H9 (cell line): ENCODE measurements at regions not wholly inside any gene's neighbourhood (a gene's known extent, or its start where the extent isn't known, plus 50 kb on each side); places are given as distances from the start of the nearest gene placed in this dataset.

Experiments
- DNase-seq: peaks from one replicate; pipeline ENCODE4 v3.0.0-alpha.2; 2017
- H2AFZ ChIP-seq: one replicate; pipeline ENCODE4 v1.6.1; 2013; ENCODE audit warnings: mild to moderate bottlenecking, low read length, control low read depth, moderate library complexity
- H2AK5ac ChIP-seq: 2 replicates; pipeline ENCODE4 v1.6.1; 2013; ENCODE audit warnings: low read length, control low read depth, mixed read lengths; ENCODE audit not compliant: insufficient read length
- H2BK120ac ChIP-seq: one replicate; pipeline ENCODE4 v1.6.1; 2013; ENCODE audit warnings: low read depth, mild to moderate bottlenecking, low read length, control low read depth, inconsistent platforms; ENCODE audit not compliant: poor library complexity, severe bottlenecking
- H2BK12ac ChIP-seq: 2 replicates; pipeline ENCODE4 v1.6.1; 2013; ENCODE audit warnings: low read length, control low read depth, mixed read lengths, low read depth; ENCODE audit not compliant: insufficient read length
- H2BK15ac ChIP-seq: 2 replicates; pipeline ENCODE4 v1.6.1; 2013; ENCODE audit warnings: low read depth, low read length, control low read depth
- H2BK20ac ChIP-seq: one replicate; pipeline ENCODE4 v1.6.1; 2013; ENCODE audit warnings: low read depth, mild to moderate bottlenecking, low read length, control low read depth, inconsistent platforms; ENCODE audit not compliant: poor library complexity, severe bottlenecking
- H2BK5ac ChIP-seq: 2 replicates; pipeline ENCODE4 v1.6.1; 2013; ENCODE audit warnings: low read length, control low read depth, mixed read lengths; ENCODE audit not compliant: insufficient read length
- H3K14ac ChIP-seq: 2 replicates; pipeline ENCODE4 v1.6.1; 2013; ENCODE audit warnings: low read length, control low read depth; ENCODE audit not compliant: insufficient read depth
- H3K18ac ChIP-seq: 2 replicates; pipeline ENCODE4 v1.6.1; 2013; ENCODE audit warnings: low read depth, mild to moderate bottlenecking, mixed read lengths, low read length, control low read depth; ENCODE audit not compliant: insufficient read length
- H3K23ac ChIP-seq: 2 replicates; pipeline ENCODE4 v1.6.1; 2013; ENCODE audit warnings: low read length, control low read depth, mixed read lengths, low read depth; ENCODE audit not compliant: insufficient read length
- H3K23me2 ChIP-seq: 2 replicates; pipeline ENCODE4 v1.6.1; 2013; ENCODE audit warnings: low read depth, mild to moderate bottlenecking, mixed read lengths, low read length, control low read depth; ENCODE audit not compliant: insufficient read length, poor library complexity, severe bottlenecking
- H3K27ac ChIP-seq: 2 replicates; pipeline ENCODE4 v1.5.1; 2013; ENCODE audit warnings: low read length, control low read depth, mixed read lengths, low read depth; ENCODE audit not compliant: insufficient read length
- H3K27me3 ChIP-seq: 2 replicates; pipeline ENCODE4 v1.6.1; 2013; ENCODE audit warnings: low read length, control low read depth, inconsistent platforms; ENCODE audit not compliant: insufficient read depth
- H3K4ac ChIP-seq: 2 replicates; pipeline ENCODE4 v1.6.1; 2013; ENCODE audit warnings: low read depth, mild to moderate bottlenecking, control low read depth, inconsistent platforms, low read length, moderate library complexity
- H3K4me1 ChIP-seq: 2 replicates; pipeline ENCODE4 v1.6.1; 2013; ENCODE audit warnings: low read length, control low read depth, inconsistent platforms; ENCODE audit not compliant: insufficient read depth
- H3K4me2 ChIP-seq: 2 replicates; pipeline ENCODE4 v1.6.1; 2013; ENCODE audit warnings: low read length, control low read depth, mixed read lengths; ENCODE audit not compliant: insufficient read length, insufficient read depth
- H3K56ac ChIP-seq: 2 replicates; pipeline ENCODE4 v1.6.1; 2013; ENCODE audit warnings: low read depth, mild to moderate bottlenecking, mixed read lengths, low read length, control low read depth; ENCODE audit not compliant: insufficient read length
- H3K79me1 ChIP-seq: 2 replicates; pipeline ENCODE4 v1.6.1; 2013; ENCODE audit warnings: low read depth, mild to moderate bottlenecking, moderate library complexity, low read length, control low read depth, inconsistent platforms; ENCODE audit not compliant: insufficient read depth, poor library complexity, severe bottlenecking
- H3K79me2 ChIP-seq: 2 replicates; pipeline ENCODE4 v1.6.1; 2013; ENCODE audit warnings: low read length, control low read depth, inconsistent platforms; ENCODE audit not compliant: insufficient read depth
- H3K9ac ChIP-seq: 2 replicates; pipeline ENCODE4 v1.6.1; 2013; ENCODE audit warnings: low read length, control low read depth, mixed read lengths; ENCODE audit not compliant: insufficient read length; ENCODE audit errors: extremely low read depth
- H3K9me3 ChIP-seq: one replicate; pipeline ENCODE4 v1.6.1; 2013; ENCODE audit warnings: low read depth, low read length, inconsistent platforms; ENCODE audit not compliant: control insufficient read depth
- H3T11ph ChIP-seq: one replicate; pipeline ENCODE4 v1.6.1; 2013; ENCODE audit warnings: mild to moderate bottlenecking, low read length, control low read depth, inconsistent platforms
- H4K20me1 ChIP-seq: one replicate; pipeline ENCODE4 v1.6.1; 2013; ENCODE audit not compliant: control insufficient read depth, insufficient read length, insufficient read depth
- H4K5ac ChIP-seq: 2 replicates; pipeline ENCODE4 v1.6.1; 2013; ENCODE audit warnings: low read depth, mild to moderate bottlenecking, mixed read lengths, low read length, control low read depth; ENCODE audit not compliant: insufficient read length
- H4K8ac ChIP-seq: replicated peaks from 2 replicates; pipeline ENCODE4 v1.6.1; 2013; ENCODE audit warnings: low read length, control low read depth, mixed read lengths, low read depth; ENCODE audit not compliant: insufficient read length
- H4K91ac ChIP-seq: 2 replicates; pipeline ENCODE4 v1.6.1; 2013; ENCODE audit warnings: low read depth, mild to moderate bottlenecking, moderate library complexity, mixed read lengths, low read length, control low read depth; ENCODE audit not compliant: insufficient read length
- H3K27ac Mint-ChIP-seq, 3 experiments: 2 replicates in 2 of 3; 3 replicates in 1 of 3; pipeline ENCODE4 v1.8.0; 2020 to 2021; ENCODE audit warnings: mixed read lengths in 3 of 3, mild to moderate bottlenecking in 1 of 3, moderate library complexity in 1 of 3
- H3K27me3 Mint-ChIP-seq: 2 replicates; pipeline ENCODE4 v1.8.0; 2021; ENCODE audit warnings: low read depth, mild to moderate bottlenecking, moderate library complexity, mixed read lengths
- H3K36me3 Mint-ChIP-seq, 3 experiments: 2 replicates in 2 of 3; 3 replicates in 1 of 3; pipeline ENCODE4 v1.8.0; 2020 to 2021; ENCODE audit warnings: low read depth in 3 of 3, mixed read lengths in 3 of 3; ENCODE audit not compliant: insufficient read depth in 1 of 3
- H3K4me1 Mint-ChIP-seq, 2 experiments: 2 replicates each; pipeline ENCODE4 v1.8.0; 2020; ENCODE audit warnings: mixed read lengths in 2 of 2
- H3K4me3 Mint-ChIP-seq, 2 experiments: 2 replicates in 1 of 2; 3 replicates in 1 of 2; pipeline ENCODE4 v1.8.0; 2020 to 2021; ENCODE audit warnings: mild to moderate bottlenecking in 2 of 2, mixed read lengths in 2 of 2, moderate library complexity in 1 of 2
- H3K9me3 Mint-ChIP-seq, 2 experiments: 2 replicates in 1 of 2; 3 replicates in 1 of 2; pipeline ENCODE4 v1.8.0; 2020; ENCODE audit warnings: mild to moderate bottlenecking in 2 of 2, mixed read lengths in 2 of 2, moderate library complexity in 1 of 2
- CTCF ChIP-seq: fragments of 200-600 bp; sonication (generic); conservative IDR thresholded peaks from 3 replicates; pipeline ENCODE4 v1.8.0; 2021; ENCODE audit warnings: antibody characterized with exemption, mild to moderate bottlenecking
- WGBS: extraction: QIAGEN DNeasy Blood & Tissue Kit; methylation state at CpG from one replicate; pipeline ENCODE4 v1.1.7; 2013; ENCODE audit warnings: missing lambda C conversion rate, low lambda C conversion rate, mixed read lengths; ENCODE audit not compliant: insufficient read length; ENCODE audit errors: extremely low coverage; 5-methylcytosine and 5-hydroxymethylcytosine counted together

- Histone ChIP-seq H3K23me2 (no peaks in the 10 kb centered on the region), H2AK5ac (no peak overlapping the region), H3K4me1 (no peaks in the 10 kb centered on the region), H3K27me3 (no peaks in the 10 kb centered on the region), H3K4ac (no peak overlapping the region), H3K9ac (no peak overlapping the region), H2BK12ac (no peak overlapping the region), H3K4me2 (no peak overlapping the region), H2BK120ac (no peak overlapping the region), H4K91ac (no peak overlapping the region), H2BK20ac (no peak overlapping the region), H3K14ac (no peak overlapping the region), H4K5ac (no peak overlapping the region), H3K18ac (no peak overlapping the region), H3K56ac (no peak overlapping the region), H3K27ac (no peak overlapping the region), H4K8ac (no peak overlapping the region), H2BK15ac (no peak overlapping the region), H2BK5ac (no peak overlapping the region), H3K9me3 (peaks cover 28% of the 10 kb centered on the region), H2AFZ (no peak overlapping the region), H3K79me2 (no peaks in the 10 kb centered on the region), H3T11ph (no peak overlapping the region), H3K23ac (no peak overlapping the region), H3K79me1 (no peaks in the 10 kb centered on the region), H4K20me1 (no peaks in the 10 kb centered on the region)
- Mint-ChIP-seq H3K36me3 (peaks cover 9 to 45% (median 27%) of the 10 kb centered on the region in 3 experiments), H3K4me1 (no peaks in the 10 kb centered on the region), H3K9me3 (peaks cover 53 to 56% of the 10 kb centered on the region in 2 experiments), H3K4me3 (no peak overlapping the region), H3K27ac (no peak overlapping the region), H3K27me3 (peaks cover 3% of the 10 kb centered on the region; the same call in 1 of the 2 replicates)
- WGBS, result no CpG with 5 or more reads among the region's 2 CpGs
- TF ChIP-seq CTCF, result no peak
- no peak for DNase-seq
Observed at GRCh38 chr16:76035689-76036088, 241.5 kb upstream of the CNTNAP4 start.
